Lung (tissue), 11 donors: ENCODE measurements at regions not wholly inside any gene's neighbourhood (a gene's known extent, or its start where the extent isn't known, plus 50 kb on each side); places are given as distances from the start of the nearest gene placed in this dataset.

ENCODE experiments used
- ATAC-seq: fragments of 200-7000 bp; cut with Tn5 transposase; one replicate; pipeline ENCODE4 v1.9.1; 2020; ENCODE audit warnings: moderate number of reproducible peaks; ENCODE audit not compliant: insufficient read depth, low FRiP score
- DNase-seq, 3 donors: peaks; one replicate each; pipeline ENCODE4 v3.0.0-alpha.2; 2013 to 2017
- H3K27ac ChIP-seq, 2 donors: one replicate each; pipeline ENCODE4 v1.5.1; 2013; ENCODE audit warnings: mild to moderate bottlenecking in 2 of 2, moderate library complexity in 2 of 2, control low read depth in 1 of 2, inconsistent platforms in 1 of 2, low read depth in 1 of 2, low read length in 1 of 2
- H3K27me3 ChIP-seq, 3 donors: one replicate each; pipeline ENCODE4 v1.5.1; 2013; ENCODE audit warnings: low read length in 2 of 3; ENCODE audit not compliant: control insufficient read depth in 3 of 3, insufficient read depth in 3 of 3
- H3K36me3 ChIP-seq, 4 donors: one replicate each; pipeline ENCODE4 v1.5.1; 2013; ENCODE audit warnings: low read length in 4 of 4, mild to moderate bottlenecking in 1 of 4, moderate library complexity in 1 of 4; ENCODE audit not compliant: control insufficient read depth in 4 of 4, insufficient read depth in 4 of 4
- H3K4me1 ChIP-seq, 5 donors: one replicate each; pipeline ENCODE4 v1.5.1; 2013; ENCODE audit warnings: low read length in 5 of 5, mild to moderate bottlenecking in 2 of 5, moderate library complexity in 1 of 5; ENCODE audit not compliant: control insufficient read depth in 5 of 5, insufficient read depth in 5 of 5
- H3K4me3 ChIP-seq: one replicate; pipeline ENCODE4 v1.5.1; 2013; ENCODE audit warnings: mild to moderate bottlenecking, control low read depth, moderate library complexity
- H3K9ac ChIP-seq, 2 donors: one replicate each; pipeline ENCODE4 v1.5.1; 2013; ENCODE audit warnings: low read length in 2 of 2, control low read depth in 1 of 2; ENCODE audit not compliant: insufficient read depth in 1 of 2
- H3K9me3 ChIP-seq, 4 donors: one replicate each; pipeline ENCODE4 v1.5.1; 2013; ENCODE audit warnings: low read length in 3 of 4, mild to moderate bottlenecking in 1 of 4, moderate library complexity in 1 of 4; ENCODE audit not compliant: control insufficient read depth in 4 of 4, insufficient read depth in 3 of 4
- CTCF ChIP-seq: IDR thresholded peaks from 2 replicates; pipeline ENCODE4 v1.5.1; 2012; ENCODE audit warnings: mild to moderate bottlenecking; ENCODE audit errors: control extremely low read depth, extremely low read depth
- WGBS, 2 donors: extraction: QIAGEN DNeasy Blood & Tissue Kit; methylation state at CpG; one replicate each; pipeline ENCODE4 v1.1.7; 2013; 5-methylcytosine and 5-hydroxymethylcytosine counted together
- donor health status: control.
- donor health status: control.
- donor health status: Bipolar disorder and iron deficiency.
- donor health status: healthy.
- donor health status: DM: yes; HTN: yes; CAD: no.

GRCh38 chr10:111516144-111516543, 439.3 kb downstream of the ADRA2A start:
- ATAC-seq (no peak), DNase-seq (no peak)
- H3K27me3 ChIP-seq = no peaks in the 10 kb centered on the region
- H3K9me3 ChIP-seq = no peaks in the 10 kb centered on the region
- no peaks in the 10 kb centered on the region for H3K36me3 ChIP-seq
- no peak overlapping the region for H3K4me3 ChIP-seq
- H3K4me1 ChIP-seq = no peaks in the 10 kb centered on the region
- H3K9ac ChIP-seq = no peak overlapping the region
- TF ChIP-seq CTCF = no peak
- H3K27ac ChIP-seq = no peak overlapping the region

GRCh38 chr10:111522141-111522540, 445.3 kb downstream of the ADRA2A start:
- Histone ChIP-seq H3K27ac (no peak overlapping the region), H3K27me3 (no peaks in the 10 kb centered on the region), H3K4me3 (no peak overlapping the region), H3K4me1 (no peaks in the 10 kb centered on the region), H3K9me3 (no peaks in the 10 kb centered on the region), H3K36me3 (no peaks in the 10 kb centered on the region), H3K9ac (no peak overlapping the region)
- no peak for DNase-seq
- no peak for TF ChIP-seq CTCF
- no peak for ATAC-seq
- 55 to 78% methylated on average over 1 of the region's 1 CpG for WGBS, 2 donors

- no peak for ATAC-seq
These were observed 445.7 kb downstream of the ADRA2A start for GRCh38 chr10:111522551-111522950.

More at GRCh38 chr10:111522551-111522950, 445.7 kb downstream of the ADRA2A start:
- no peak for TF ChIP-seq CTCF
- Histone ChIP-seq H3K36me3 (no peaks in the 10 kb centered on the region), H3K27ac (no peak overlapping the region), H3K9ac (no peak overlapping the region), H3K4me1 (no peaks in the 10 kb centered on the region), H3K27me3 (no peaks in the 10 kb centered on the region), H3K9me3 (no peaks in the 10 kb centered on the region), H3K4me3 (no peak overlapping the region)
- 87 to 95% methylated on average over 2 of the region's 2 CpGs for WGBS, 2 donors
- no peak for DNase-seq
